ENCODE measurements at regions not wholly inside any gene's neighbourhood (a gene's known extent, or its start where the extent isn't known, plus 50 kb on each side); places are given as distances from the start of the nearest gene placed in this dataset.
"Not testable (repeated sequence)": the region's sequence is repeated elsewhere in the genome, so short reads cannot be mapped to it uniquely, and the experiment has no call there.

GRCh38 chr2:16058747-16059358 is 118.5 kb downstream of the MYCN start:
- no peak for FAIRE-seq

GRCh38 chr2:16058256-16058655 is 117.9 kb downstream of the MYCN start:
- no peak for FAIRE-seq

GRCh38 chr2:16057661-16058060 is 117.3 kb downstream of the MYCN start:
- FAIRE-seq, result no peak

GRCh38 chr2:16055848-16056580 is 115.7 kb downstream of the MYCN start:
- FAIRE-seq, result no peak

GRCh38 chr2:16053437-16054257 is 113.3 kb downstream of the MYCN start:
- FAIRE-seq, result no peak

GRCh38 chr2:16052571-16053052 is 112.3 kb downstream of the MYCN start:
- FAIRE-seq, result not testable (repeated sequence)

GRCh38 chr2:16051841-16052564 is 111.7 kb downstream of the MYCN start:
- FAIRE-seq, result no peak

- no peak for FAIRE-seq
Observed at GRCh38 chr2:16050908-16051489, 110.6 kb downstream of the MYCN start.

GRCh38 chr2:16050261-16050907 is 110.0 kb downstream of the MYCN start:
- no peak for FAIRE-seq

- no peak for FAIRE-seq
Observed at GRCh38 chr2:16049406-16049805, 109.1 kb downstream of the MYCN start.

GRCh38 chr2:16048466-16048865 is 108.1 kb downstream of the MYCN start:
- no peak for FAIRE-seq

- no peak for FAIRE-seq
Observed at GRCh38 chr2:16047701-16048100, 107.4 kb downstream of the MYCN start.

GRCh38 chr2:16046649-16047048 is 106.3 kb downstream of the MYCN start:
- no peak for FAIRE-seq

GRCh38 chr2:16045653-16046352 is 105.5 kb downstream of the MYCN start:
- no peak for FAIRE-seq

- FAIRE-seq, result no peak
Observed at GRCh38 chr2:16044946-16045456, 104.7 kb downstream of the MYCN start.

- FAIRE-seq, result no peak
Observed at GRCh38 chr2:16043627-16044026, 103.3 kb downstream of the MYCN start.

- FAIRE-seq, result no peak
Observed at GRCh38 chr2:16043192-16043591, 102.8 kb downstream of the MYCN start.

- no peak for FAIRE-seq
Observed at GRCh38 chr2:16042201-16042700, 101.9 kb downstream of the MYCN start.

GRCh38 chr2:16040271-16041010 is 100.1 kb downstream of the MYCN start:
- no peak for FAIRE-seq

GRCh38 chr2:16039823-16040222 is 99.5 kb downstream of the MYCN start:
- FAIRE-seq, result no peak
